ENCODE measurements at regions not wholly inside any gene's neighbourhood (a gene's known extent, or its start where the extent isn't known, plus 50 kb on each side); places are given as distances from the start of the nearest gene placed in this dataset.

- H3K4me1 Mint-ChIP-seq = peaks cover 16% of the 10 kb centered on the region
- no peak overlapping the region for H3K27ac ChIP-seq (ENCODE audit: low read depth, low read length)
- H3K27me3 Mint-ChIP-seq (ENCODE audit: insufficient read depth) = peaks cover 6% of the 10 kb centered on the region
- H3K36me3 Mint-ChIP-seq (ENCODE audit: low read depth) = no peaks in the 10 kb centered on the region
- no peak for DNase-seq
- H3K36me3 ChIP-seq (ENCODE audit: control insufficient read depth, insufficient read depth, low read length) = no peaks in the 10 kb centered on the region
- H3K27me3 ChIP-seq (ENCODE audit: control insufficient read depth, insufficient read depth, low read length, poor library complexity, severe bottlenecking) = no peaks in the 10 kb centered on the region
- TF ChIP-seq CTCF (conservative IDR thresholded peaks at IDR 0.05) = no peak
- 81% methylated on average over 2 of the region's 2 CpGs; no CpG with 5 or more reads in 1 of the 2 experiments for WGBS, 2 experiments (ENCODE audit: insufficient coverage in 1 of 2, insufficient read length in 1 of 2)
- no peak overlapping the region for H3K4me3 ChIP-seq (ENCODE audit: low read length)
- no peaks in the 10 kb centered on the region for H3K4me1 ChIP-seq (ENCODE audit: control insufficient read depth, insufficient read depth, low read length)
- H3K9ac ChIP-seq (ENCODE audit: extremely low read depth, low read length, poor library complexity, severe bottlenecking) = no peak overlapping the region
- no peaks in the 10 kb centered on the region for H3K9me3 Mint-ChIP-seq
- no peaks in the 10 kb centered on the region for H3K9me3 ChIP-seq (ENCODE audit: control insufficient read depth, low read length)
- H3K27ac Mint-ChIP-seq = no peak overlapping the region
- H3K4me3 Mint-ChIP-seq = no peak overlapping the region
Measured at GRCh38 chr6:56866917-56867522, 87.9 kb upstream of the BEND6 start.

- H3K36me3 Mint-ChIP-seq (ENCODE audit: low read depth) = no peaks in the 10 kb centered on the region
- no peaks in the 10 kb centered on the region for H3K36me3 ChIP-seq (ENCODE audit: control insufficient read depth, insufficient read depth, low read length)
- TF ChIP-seq CTCF (conservative IDR thresholded peaks at IDR 0.05) = no peak
- no peaks in the 10 kb centered on the region for H3K27me3 ChIP-seq (ENCODE audit: control insufficient read depth, insufficient read depth, low read length, poor library complexity, severe bottlenecking)
- no peaks in the 10 kb centered on the region for H3K9me3 ChIP-seq (ENCODE audit: control insufficient read depth, low read length)
- H3K4me1 Mint-ChIP-seq = peaks cover 19% of the 10 kb centered on the region
- no peaks in the 10 kb centered on the region for H3K9me3 Mint-ChIP-seq
- no peak overlapping the region for H3K27ac Mint-ChIP-seq
- H3K4me3 ChIP-seq (ENCODE audit: low read length) = no peak overlapping the region
- no peaks in the 10 kb centered on the region for H3K4me1 ChIP-seq (ENCODE audit: control insufficient read depth, insufficient read depth, low read length)
- WGBS, 2 experiments (ENCODE audit: insufficient coverage in 1 of 2, insufficient read length in 1 of 2) = 100% methylated on average over 1 of the region's 1 CpG; no CpG with 5 or more reads in 1 of the 2 experiments
- no peak overlapping the region for H3K4me3 Mint-ChIP-seq
- peaks cover 8% of the 10 kb centered on the region for H3K27me3 Mint-ChIP-seq (ENCODE audit: insufficient read depth)
- DNase-seq = no peak
- no peak overlapping the region for H3K27ac ChIP-seq (ENCODE audit: low read depth, low read length)
- H3K9ac ChIP-seq (ENCODE audit: extremely low read depth, low read length, poor library complexity, severe bottlenecking) = no peak overlapping the region
Measured at GRCh38 chr6:56865081-56865875, 89.6 kb upstream of the BEND6 start.

GRCh38 chr6:56864171-56864616 is 90.7 kb upstream of the BEND6 start:
- no peaks in the 10 kb centered on the region for H3K27me3 ChIP-seq (ENCODE audit: control insufficient read depth, insufficient read depth, low read length, poor library complexity, severe bottlenecking)
- Mint-ChIP-seq H3K4me3 (no peak overlapping the region), H3K4me1 (peaks cover 19% of the 10 kb centered on the region), H3K9me3 (no peaks in the 10 kb centered on the region), H3K27ac (no peak overlapping the region), H3K27me3 (ENCODE audit: insufficient read depth) (peaks cover 8% of the 10 kb centered on the region), H3K36me3 (ENCODE audit: low read depth) (no peaks in the 10 kb centered on the region)
- WGBS, 2 experiments (ENCODE audit: insufficient coverage in 1 of 2, insufficient read length in 1 of 2) = no CpG with 5 or more reads among the region's 1 CpG
- no peak for TF ChIP-seq CTCF (conservative IDR thresholded peaks at IDR 0.05)
- H3K9me3 ChIP-seq (ENCODE audit: control insufficient read depth, low read length) = no peaks in the 10 kb centered on the region
- no peak overlapping the region for H3K4me3 ChIP-seq (ENCODE audit: low read length)
- no peaks in the 10 kb centered on the region for H3K4me1 ChIP-seq (ENCODE audit: control insufficient read depth, insufficient read depth, low read length)
- no peak overlapping the region for H3K27ac ChIP-seq (ENCODE audit: low read depth, low read length)
- no peaks in the 10 kb centered on the region for H3K36me3 ChIP-seq (ENCODE audit: control insufficient read depth, insufficient read depth, low read length)
- DNase-seq = no peak
- no peak overlapping the region for H3K9ac ChIP-seq (ENCODE audit: extremely low read depth, low read length, poor library complexity, severe bottlenecking)
